WTC11 (cell line): ENCODE measurements at regions not wholly inside any gene's neighbourhood (a gene's known extent, or its start where the extent isn't known, plus 50 kb on each side); places are given as distances from the start of the nearest gene placed in this dataset.

Source experiments
- ATAC-seq: fragments of 200-7000 bp; cut with Tn5 transposase; 2 replicates; pipeline ENCODE4 v1.10.0; 2021; ENCODE audit warnings: mild to moderate bottlenecking, moderate library complexity
- CTCF ChIA-PET: fragments of 300-600 bp; sonication (Branson Sonifier 250); formaldehyde crosslinking; loops from one replicate; lab custom pipeline; 2021; ENCODE audit warnings: antibody characterized with exemption; lab: Charles Lee
- POLR2A ChIA-PET: fragments of 350-600 bp; sonication (Branson Sonifier 250); formaldehyde crosslinking; loops from one replicate; lab custom pipeline; 2021; ENCODE audit warnings: antibody characterized with exemption; lab: Charles Lee
- DNase-seq: peaks from one replicate; pipeline ENCODE4 v3.0.0; 2021; ENCODE audit warnings: low spot score
- H3K27ac Mint-ChIP-seq: 2 replicates; pipeline ENCODE4 v1.8.0; 2021; ENCODE audit warnings: mixed read lengths
- H3K27me3 Mint-ChIP-seq: 2 replicates; pipeline ENCODE4 v1.8.0; 2021; ENCODE audit warnings: low read depth, mild to moderate bottlenecking, moderate library complexity, mixed read lengths
- H3K36me3 Mint-ChIP-seq: 2 replicates; pipeline ENCODE4 v1.8.0; 2021; ENCODE audit warnings: mixed read lengths
- H3K4me1 Mint-ChIP-seq: 2 replicates; pipeline ENCODE4 v1.8.0; 2022; ENCODE audit warnings: mixed read lengths
- H3K4me3 Mint-ChIP-seq: 2 replicates; pipeline ENCODE4 v1.8.0; 2021; ENCODE audit warnings: mild to moderate bottlenecking, moderate library complexity, mixed read lengths
- H3K9me3 Mint-ChIP-seq: 2 replicates; pipeline ENCODE4 v1.8.0; 2021; ENCODE audit warnings: mixed read lengths
- CBFB ChIP-seq: sonication (generic); formaldehyde crosslinking; IDR thresholded peaks from 2 replicates; pipeline ENCODE4 v1.8.1; 2022; ENCODE audit warnings: mild to moderate bottlenecking, low read depth, missing genetic modification reagents
- EMX1 ChIP-seq: fragments of 250-450 bp; sonication (Bioruptor Pico); IDR thresholded peaks from 2 replicates; pipeline ENCODE4 v1.8.0; 2021; ENCODE audit warnings: mild to moderate bottlenecking
- MXD4 ChIP-seq: fragments of 250-450 bp; sonication (Bioruptor Pico); IDR thresholded peaks from 2 replicates; pipeline ENCODE4 v1.8.0; 2021; ENCODE audit warnings: mild to moderate bottlenecking, moderate library complexity, borderline replicate concordance
- MYBL2 ChIP-seq: sonication (generic); formaldehyde crosslinking; IDR thresholded peaks from 2 replicates; pipeline ENCODE4 v1.8.1; 2023; ENCODE audit warnings: mild to moderate bottlenecking, moderate library complexity, missing genetic modification reagents
- NR1H2 ChIP-seq: sonication (generic); formaldehyde crosslinking; IDR thresholded peaks from 2 replicates; pipeline ENCODE4 v1.9.0; 2021; ENCODE audit warnings: mild to moderate bottlenecking, moderate library complexity, missing genetic modification reagents
- NR3C1 ChIP-seq: sonication (generic); formaldehyde crosslinking; conservative IDR thresholded peaks from 2 replicates; pipeline ENCODE4 v1.8.1; 2023; ENCODE audit warnings: low read depth, mild to moderate bottlenecking, missing genetic modification reagents
- PRRX2 ChIP-seq: fragments of 250-450 bp; sonication (Bioruptor Pico); IDR thresholded peaks from 2 replicates; pipeline ENCODE4 v1.8.0; 2021; ENCODE audit warnings: mild to moderate bottlenecking
- RELA ChIP-seq: sonication (generic); formaldehyde crosslinking; IDR thresholded peaks from 2 replicates; pipeline ENCODE4 v1.8.1; 2022; ENCODE audit warnings: missing genetic modification reagents, mild to moderate bottlenecking, borderline replicate concordance
- SP1 ChIP-seq: sonication (generic); formaldehyde crosslinking; conservative IDR thresholded peaks from 2 replicates; pipeline ENCODE4 v1.8.1; 2022; ENCODE audit warnings: missing genetic modification reagents
- TCF7 ChIP-seq: sonication (generic); formaldehyde crosslinking; IDR thresholded peaks from 2 replicates; pipeline ENCODE4 v1.8.0; 2022; ENCODE audit warnings: mild to moderate bottlenecking, low read depth, missing genetic modification reagents, moderate library complexity
- TEAD1 ChIP-seq: sonication (generic); formaldehyde crosslinking; IDR thresholded peaks from 2 replicates; pipeline ENCODE4 v1.8.0; 2022; ENCODE audit warnings: mild to moderate bottlenecking, missing genetic modification reagents
- TP53 ChIP-seq: sonication (generic); formaldehyde crosslinking; IDR thresholded peaks from 2 replicates; pipeline ENCODE4 v1.8.1; 2023; ENCODE audit warnings: mild to moderate bottlenecking, missing genetic modification reagents
- ZNF138 ChIP-seq: sonication (generic); formaldehyde crosslinking; conservative IDR thresholded peaks from 2 replicates; pipeline ENCODE4 v1.8.1; 2022; ENCODE audit warnings: mild to moderate bottlenecking, moderate library complexity, missing genetic modification reagents
- ZNF317 ChIP-seq: sonication (generic); formaldehyde crosslinking; IDR thresholded peaks from 2 replicates; pipeline ENCODE4 v1.8.1; 2023; ENCODE audit warnings: low read depth, mild to moderate bottlenecking, moderate library complexity, missing genetic modification reagents, borderline replicate concordance
- ZNF671 ChIP-seq: fragments of 250-450 bp; sonication (Bioruptor Pico); IDR thresholded peaks from 2 replicates; pipeline ENCODE4 v1.8.0; 2021; ENCODE audit warnings: mild to moderate bottlenecking
- TF ChIP-seq, protein P1 (sequence below): fragments of 250-450 bp; sonication (Bioruptor Pico); IDR thresholded peaks from 2 replicates; pipeline ENCODE4 v2.1.2; 2022; ENCODE audit warnings: mild to moderate bottlenecking, moderate library complexity
- TF ChIP-seq, protein P2 (sequence below): sonication (generic); formaldehyde crosslinking; IDR thresholded peaks from 2 replicates; pipeline ENCODE4 v1.8.1; 2022; ENCODE audit warnings: low read depth, mild to moderate bottlenecking, moderate library complexity, missing genetic modification reagents, borderline replicate concordance
- TF ChIP-seq, protein P3 (sequence below): fragments of 250-450 bp; sonication (Bioruptor Pico); IDR thresholded peaks from 2 replicates; pipeline ENCODE4 v1.9.0; 2021; ENCODE audit warnings: mild to moderate bottlenecking
- TF ChIP-seq, protein P4 (sequence below): sonication (generic); formaldehyde crosslinking; IDR thresholded peaks from 2 replicates; pipeline ENCODE4 v1.8.1; 2023; ENCODE audit warnings: mild to moderate bottlenecking, missing genetic modification reagents
- TF ChIP-seq, protein P5 (sequence below): sonication (generic); formaldehyde crosslinking; IDR thresholded peaks from 2 replicates; pipeline ENCODE4 v1.8.0; 2022; ENCODE audit warnings: mild to moderate bottlenecking, missing genetic modification reagents
- TF ChIP-seq, protein P6 (sequence below): fragments of 250-450 bp; sonication (Bioruptor Pico); IDR thresholded peaks from 2 replicates; pipeline ENCODE4 v1.8.0; 2021; ENCODE audit warnings: mild to moderate bottlenecking

DNA sequence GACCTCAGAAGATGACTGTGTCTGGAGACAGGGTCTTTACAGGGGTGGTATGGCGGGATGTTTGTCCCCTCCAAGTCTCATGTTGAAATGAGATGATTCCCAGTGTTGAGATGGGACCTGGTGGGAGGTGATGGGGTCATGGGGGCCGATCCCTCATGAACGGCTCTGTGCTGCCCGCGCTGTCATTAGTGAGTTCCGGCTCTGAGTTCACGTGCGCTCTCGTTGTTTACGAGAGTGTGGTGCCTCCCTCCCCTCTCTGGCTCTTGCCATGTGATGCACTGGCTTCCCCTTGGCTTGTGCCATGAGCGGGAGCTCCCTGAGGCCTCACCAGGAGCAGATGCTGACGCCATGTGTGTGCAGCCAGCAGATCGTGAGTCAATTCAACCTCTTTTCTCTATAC lies 830.8 kb downstream of the TBC1D22A start (continued):
- TF ChIP-seq, protein P1, sequence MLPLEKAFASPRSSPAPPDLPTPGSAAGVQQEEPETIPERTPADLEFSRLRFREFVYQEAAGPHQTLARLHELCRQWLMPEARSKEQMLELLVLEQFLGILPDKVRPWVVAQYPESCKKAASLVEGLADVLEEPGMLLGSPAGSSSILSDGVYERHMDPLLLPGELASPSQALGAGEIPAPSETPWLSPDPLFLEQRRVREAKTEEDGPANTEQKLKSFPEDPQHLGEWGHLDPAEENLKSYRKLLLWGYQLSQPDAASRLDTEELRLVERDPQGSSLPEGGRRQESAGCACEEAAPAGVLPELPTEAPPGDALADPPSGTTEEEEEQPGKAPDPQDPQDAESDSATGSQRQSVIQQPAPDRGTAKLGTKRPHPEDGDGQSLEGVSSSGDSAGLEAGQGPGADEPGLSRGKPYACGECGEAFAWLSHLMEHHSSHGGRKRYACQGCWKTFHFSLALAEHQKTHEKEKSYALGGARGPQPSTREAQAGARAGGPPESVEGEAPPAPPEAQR (CRISPR knock-in tag): no peak
- TF ChIP-seq, protein P2, sequence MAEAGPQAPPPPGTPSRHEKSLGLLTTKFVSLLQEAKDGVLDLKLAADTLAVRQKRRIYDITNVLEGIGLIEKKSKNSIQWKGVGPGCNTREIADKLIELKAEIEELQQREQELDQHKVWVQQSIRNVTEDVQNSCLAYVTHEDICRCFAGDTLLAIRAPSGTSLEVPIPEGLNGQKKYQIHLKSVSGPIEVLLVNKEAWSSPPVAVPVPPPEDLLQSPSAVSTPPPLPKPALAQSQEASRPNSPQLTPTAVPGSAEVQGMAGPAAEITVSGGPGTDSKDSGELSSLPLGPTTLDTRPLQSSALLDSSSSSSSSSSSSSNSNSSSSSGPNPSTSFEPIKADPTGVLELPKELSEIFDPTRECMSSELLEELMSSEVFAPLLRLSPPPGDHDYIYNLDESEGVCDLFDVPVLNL (CRISPR knock-in tag): no peak

DNA sequence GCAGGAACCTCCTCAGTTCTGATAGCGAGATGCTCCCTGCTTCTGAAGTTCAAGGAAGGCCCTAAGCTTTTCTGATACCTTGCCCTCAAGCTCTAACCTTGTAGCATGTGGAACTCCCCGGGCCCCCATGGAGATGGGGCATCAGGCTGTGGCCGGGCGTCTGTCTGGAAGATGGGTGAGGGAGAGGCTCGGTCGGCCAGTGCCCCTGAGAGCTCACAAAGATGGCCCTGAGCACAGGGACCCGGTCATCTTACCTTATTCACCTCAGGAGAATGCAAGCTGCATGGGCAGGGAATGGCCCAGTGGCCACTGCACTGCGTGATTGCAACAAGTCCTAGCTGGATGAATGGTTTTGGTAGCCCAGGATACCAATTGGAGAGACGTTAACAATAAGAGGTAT lies 830.3 kb downstream of the TBC1D22A start:
- ChIA-PET CTCF (no interaction called here), POLR2A (no interaction called here)
- Mint-ChIP-seq H3K4me3 (no peak overlapping the region), H3K27ac (no peak overlapping the region), H3K36me3 (peaks cover 14% of the 10 kb centered on the region), H3K4me1 (no peaks in the 10 kb centered on the region), H3K9me3 (peaks cover 37% of the 10 kb centered on the region), H3K27me3 (peaks cover 8% of the 10 kb centered on the region)
- TF ChIP-seq EMX1 (CRISPR knock-in tag): no peak
- no peak for DNase-seq
- ATAC-seq: no peak

DNA sequence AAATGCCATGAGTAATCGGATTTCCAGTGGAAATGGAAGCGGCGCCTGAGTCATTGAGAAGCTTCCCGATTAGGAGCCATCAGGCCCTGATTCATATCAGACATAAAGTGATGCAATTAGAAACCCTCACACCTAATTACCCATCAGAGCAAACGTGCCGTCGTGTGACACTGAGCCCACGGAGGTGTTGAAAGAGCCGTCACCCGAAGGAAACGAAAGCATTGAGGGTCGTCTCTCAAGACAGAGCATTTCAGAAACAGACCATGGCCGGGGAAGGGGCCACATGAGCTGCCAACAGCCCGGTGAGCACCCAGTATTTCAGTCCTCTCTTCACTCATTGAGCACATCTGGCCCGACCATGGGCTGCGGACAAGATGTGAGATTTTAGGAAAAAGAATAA lies 829.3 kb downstream of the TBC1D22A start:
- Mint-ChIP-seq H3K27ac (no peak overlapping the region), H3K36me3 (peaks cover 16% of the 10 kb centered on the region), H3K9me3 (peaks cover 41% of the 10 kb centered on the region), H3K4me3 (no peak overlapping the region), H3K4me1 (no peaks in the 10 kb centered on the region), H3K27me3 (peaks cover 8% of the 10 kb centered on the region)
- DNase-seq (no peak), ATAC-seq (no peak)
- TF ChIP-seq ZNF138: no peak
- no peak for TF ChIP-seq TEAD1
- TF ChIP-seq, protein P3, sequence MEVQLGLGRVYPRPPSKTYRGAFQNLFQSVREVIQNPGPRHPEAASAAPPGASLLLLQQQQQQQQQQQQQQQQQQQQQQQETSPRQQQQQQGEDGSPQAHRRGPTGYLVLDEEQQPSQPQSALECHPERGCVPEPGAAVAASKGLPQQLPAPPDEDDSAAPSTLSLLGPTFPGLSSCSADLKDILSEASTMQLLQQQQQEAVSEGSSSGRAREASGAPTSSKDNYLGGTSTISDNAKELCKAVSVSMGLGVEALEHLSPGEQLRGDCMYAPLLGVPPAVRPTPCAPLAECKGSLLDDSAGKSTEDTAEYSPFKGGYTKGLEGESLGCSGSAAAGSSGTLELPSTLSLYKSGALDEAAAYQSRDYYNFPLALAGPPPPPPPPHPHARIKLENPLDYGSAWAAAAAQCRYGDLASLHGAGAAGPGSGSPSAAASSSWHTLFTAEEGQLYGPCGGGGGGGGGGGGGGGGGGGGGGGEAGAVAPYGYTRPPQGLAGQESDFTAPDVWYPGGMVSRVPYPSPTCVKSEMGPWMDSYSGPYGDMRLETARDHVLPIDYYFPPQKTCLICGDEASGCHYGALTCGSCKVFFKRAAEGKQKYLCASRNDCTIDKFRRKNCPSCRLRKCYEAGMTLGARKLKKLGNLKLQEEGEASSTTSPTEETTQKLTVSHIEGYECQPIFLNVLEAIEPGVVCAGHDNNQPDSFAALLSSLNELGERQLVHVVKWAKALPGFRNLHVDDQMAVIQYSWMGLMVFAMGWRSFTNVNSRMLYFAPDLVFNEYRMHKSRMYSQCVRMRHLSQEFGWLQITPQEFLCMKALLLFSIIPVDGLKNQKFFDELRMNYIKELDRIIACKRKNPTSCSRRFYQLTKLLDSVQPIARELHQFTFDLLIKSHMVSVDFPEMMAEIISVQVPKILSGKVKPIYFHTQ (CRISPR knock-in tag): no peak
- TF ChIP-seq TCF7 (CRISPR knock-in tag): no peak
- ChIA-PET CTCF (no interaction called here), POLR2A (no interaction called here)

DNA sequence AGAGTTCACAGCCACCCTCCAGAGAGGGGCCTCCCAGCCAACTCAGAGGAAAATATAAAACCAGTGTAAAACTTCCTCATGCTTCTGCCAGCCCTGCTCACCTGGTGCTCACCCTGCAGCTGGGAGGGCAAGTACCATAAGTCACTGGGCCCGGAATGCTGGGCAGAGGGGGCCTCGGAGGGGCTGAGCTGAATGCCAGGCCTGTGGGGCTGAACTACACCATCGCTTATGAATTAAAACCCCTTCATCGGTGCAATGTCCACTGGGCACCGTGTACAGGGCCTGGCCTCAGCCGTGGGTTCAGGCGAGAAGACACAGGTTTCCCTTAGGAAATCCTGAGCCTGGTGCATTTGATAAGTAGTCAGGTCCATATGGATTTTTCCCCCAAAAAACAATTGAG lies 828.6 kb downstream of the TBC1D22A start:
- no peak for DNase-seq
- H3K9me3 Mint-ChIP-seq: peaks cover 48% of the 10 kb centered on the region
- TF ChIP-seq SP1 (CRISPR knock-in tag): no peak
- no peak for TF ChIP-seq MYBL2 (CRISPR knock-in tag)
- TF ChIP-seq ZNF317: no peak
- TF ChIP-seq, protein P4, sequence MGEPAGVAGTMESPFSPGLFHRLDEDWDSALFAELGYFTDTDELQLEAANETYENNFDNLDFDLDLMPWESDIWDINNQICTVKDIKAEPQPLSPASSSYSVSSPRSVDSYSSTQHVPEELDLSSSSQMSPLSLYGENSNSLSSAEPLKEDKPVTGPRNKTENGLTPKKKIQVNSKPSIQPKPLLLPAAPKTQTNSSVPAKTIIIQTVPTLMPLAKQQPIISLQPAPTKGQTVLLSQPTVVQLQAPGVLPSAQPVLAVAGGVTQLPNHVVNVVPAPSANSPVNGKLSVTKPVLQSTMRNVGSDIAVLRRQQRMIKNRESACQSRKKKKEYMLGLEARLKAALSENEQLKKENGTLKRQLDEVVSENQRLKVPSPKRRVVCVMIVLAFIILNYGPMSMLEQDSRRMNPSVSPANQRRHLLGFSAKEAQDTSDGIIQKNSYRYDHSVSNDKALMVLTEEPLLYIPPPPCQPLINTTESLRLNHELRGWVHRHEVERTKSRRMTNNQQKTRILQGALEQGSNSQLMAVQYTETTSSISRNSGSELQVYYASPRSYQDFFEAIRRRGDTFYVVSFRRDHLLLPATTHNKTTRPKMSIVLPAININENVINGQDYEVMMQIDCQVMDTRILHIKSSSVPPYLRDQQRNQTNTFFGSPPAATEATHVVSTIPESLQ (CRISPR knock-in tag): no peak
- TF ChIP-seq, protein P5, sequence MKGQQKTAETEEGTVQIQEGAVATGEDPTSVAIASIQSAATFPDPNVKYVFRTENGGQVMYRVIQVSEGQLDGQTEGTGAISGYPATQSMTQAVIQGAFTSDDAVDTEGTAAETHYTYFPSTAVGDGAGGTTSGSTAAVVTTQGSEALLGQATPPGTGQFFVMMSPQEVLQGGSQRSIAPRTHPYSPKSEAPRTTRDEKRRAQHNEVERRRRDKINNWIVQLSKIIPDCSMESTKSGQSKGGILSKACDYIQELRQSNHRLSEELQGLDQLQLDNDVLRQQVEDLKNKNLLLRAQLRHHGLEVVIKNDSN (CRISPR knock-in tag): no peak
- TF ChIP-seq NR3C1 (CRISPR knock-in tag): no peak
- no peak for TF ChIP-seq MXD4 (CRISPR knock-in tag)
- no peak for TF ChIP-seq TP53 (CRISPR knock-in tag)
- TF ChIP-seq NR1H2: no peak
- TF ChIP-seq, protein P6, sequence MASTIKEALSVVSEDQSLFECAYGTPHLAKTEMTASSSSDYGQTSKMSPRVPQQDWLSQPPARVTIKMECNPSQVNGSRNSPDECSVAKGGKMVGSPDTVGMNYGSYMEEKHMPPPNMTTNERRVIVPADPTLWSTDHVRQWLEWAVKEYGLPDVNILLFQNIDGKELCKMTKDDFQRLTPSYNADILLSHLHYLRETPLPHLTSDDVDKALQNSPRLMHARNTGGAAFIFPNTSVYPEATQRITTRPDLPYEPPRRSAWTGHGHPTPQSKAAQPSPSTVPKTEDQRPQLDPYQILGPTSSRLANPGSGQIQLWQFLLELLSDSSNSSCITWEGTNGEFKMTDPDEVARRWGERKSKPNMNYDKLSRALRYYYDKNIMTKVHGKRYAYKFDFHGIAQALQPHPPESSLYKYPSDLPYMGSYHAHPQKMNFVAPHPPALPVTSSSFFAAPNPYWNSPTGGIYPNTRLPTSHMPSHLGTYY (CRISPR knock-in tag): no peak
- no peak for TF ChIP-seq CBFB (CRISPR knock-in tag)
- no peak for TF ChIP-seq ZNF671 (CRISPR knock-in tag)
- no peak for TF ChIP-seq PRRX2 (CRISPR knock-in tag)
- TF ChIP-seq RELA: no peak

More for the DNA sequence above, 828.6 kb downstream of the TBC1D22A start:
- no peak overlapping the region for H3K27ac Mint-ChIP-seq
- ChIA-PET POLR2A (no interaction called here), CTCF (no interaction called here)
- no peak for ATAC-seq
- no peaks in the 10 kb centered on the region for H3K4me1 Mint-ChIP-seq
- H3K4me3 Mint-ChIP-seq: no peak overlapping the region
- peaks cover 8% of the 10 kb centered on the region for H3K27me3 Mint-ChIP-seq
- peaks cover 23% of the 10 kb centered on the region for H3K36me3 Mint-ChIP-seq
